GM23338 (cell line): ENCODE measurements at regions not wholly inside any gene's neighbourhood (a gene's known extent, or its start where the extent isn't known, plus 50 kb on each side); places are given as distances from the start of the nearest gene placed in this dataset.

Experiments
- ATAC-seq: fragments of 200-7000 bp; cut with Tn5 transposase; 3 replicates; pipeline ENCODE4 v1.9.1; 2020
- DNase-seq: peaks from one replicate; pipeline ENCODE4 v3.0.0-alpha.2; 2015; ENCODE audit warnings: low spot score
- H2AFZ ChIP-seq: fragments of 200-600 bp; sonication (generic); 2 replicates; pipeline ENCODE4 v1.8.0; 2016; ENCODE audit warnings: antibody characterized with exemption, mild to moderate bottlenecking, moderate library complexity
- H3F3A ChIP-seq: fragments of 200-600 bp; sonication (generic); replicated peaks from 2 replicates; pipeline ENCODE4 v1.8.0; 2017; ENCODE audit warnings: antibody characterized with exemption, mixed run types, low read depth
- H3K27ac ChIP-seq: fragments of 200-600 bp; sonication (generic); 2 replicates; pipeline ENCODE4 v1.6.1; 2016; ENCODE audit warnings: low read depth
- H3K27me3 ChIP-seq: fragments of 200-600 bp; sonication (generic); 2 replicates; pipeline ENCODE4 v1.8.0; 2016; ENCODE audit warnings: mild to moderate bottlenecking, mixed run types, moderate library complexity; ENCODE audit not compliant: insufficient read depth
- H3K36me3 ChIP-seq: fragments of 200-600 bp; sonication (generic); 2 replicates; pipeline ENCODE4 v1.8.0; 2016; ENCODE audit warnings: mild to moderate bottlenecking; ENCODE audit not compliant: insufficient read depth
- H3K4me1 ChIP-seq: fragments of 200-600 bp; sonication (generic); 2 replicates; pipeline ENCODE4 v1.8.0; 2016; ENCODE audit warnings: mild to moderate bottlenecking, moderate library complexity; ENCODE audit not compliant: insufficient read depth
- H3K4me2 ChIP-seq: fragments of 200-600 bp; sonication (generic); 2 replicates; pipeline ENCODE4 v1.7.1; 2017; ENCODE audit warnings: mixed run types
- H3K4me3 ChIP-seq: fragments of 200-600 bp; sonication (generic); 2 replicates; pipeline ENCODE4 v1.6.1; 2016; ENCODE audit warnings: mixed run types
- H3K79me2 ChIP-seq: fragments of 200-600 bp; sonication (generic); replicated peaks from 2 replicates; pipeline ENCODE4 v1.8.0; 2017; ENCODE audit warnings: mild to moderate bottlenecking; ENCODE audit not compliant: insufficient read depth
- H3K9me2 ChIP-seq: fragments of 200-600 bp; sonication (generic); 2 replicates; pipeline ENCODE4 v1.8.0; 2017; ENCODE audit not compliant: insufficient read depth
- H4K20me1 ChIP-seq: fragments of 200-600 bp; sonication (generic); replicated peaks from 2 replicates; pipeline ENCODE4 v1.8.0; 2017; ENCODE audit warnings: mild to moderate bottlenecking; ENCODE audit not compliant: insufficient read depth
- H3K27ac Mint-ChIP-seq: 2 replicates; pipeline ENCODE4 v1.8.0; 2020; ENCODE audit warnings: inconsistent platforms, mild to moderate bottlenecking, moderate library complexity, mixed read lengths
- H3K27me3 Mint-ChIP-seq: 3 replicates; pipeline ENCODE4 v1.8.0; 2022; ENCODE audit warnings: low read depth, mild to moderate bottlenecking, moderate library complexity, mixed read lengths, inconsistent platforms; ENCODE audit not compliant: insufficient read depth, poor library complexity
- H3K36me3 Mint-ChIP-seq: 3 replicates; pipeline ENCODE4 v1.8.0; 2021; ENCODE audit warnings: low read depth, mild to moderate bottlenecking, inconsistent platforms, moderate library complexity, mixed read lengths
- H3K4me1 Mint-ChIP-seq: 3 replicates; pipeline ENCODE4 v1.8.0; 2020; ENCODE audit warnings: mild to moderate bottlenecking, inconsistent platforms, mixed read lengths
- H3K4me3 Mint-ChIP-seq: 3 replicates; pipeline ENCODE4 v1.8.0; 2021; ENCODE audit warnings: moderate library complexity, mild to moderate bottlenecking, inconsistent platforms, mixed read lengths
- H3K9me3 Mint-ChIP-seq: 3 replicates; pipeline ENCODE4 v1.8.0; 2020; ENCODE audit warnings: moderate library complexity, mild to moderate bottlenecking, inconsistent platforms, mixed read lengths
- CREB1 ChIP-seq: fragments of 250-450 bp; sonication (Bioruptor Pico); IDR thresholded peaks from 2 replicates; pipeline ENCODE4 v1.5.0; 2020; ENCODE audit warnings: low read depth, mild to moderate bottlenecking, moderate library complexity
- CTCF ChIP-seq, 2 experiments: fragments of 200-600 bp in 1 of 2; sonication (generic) in 1 of 2; conservative IDR thresholded peaks; 2 replicates each; pipeline versions ENCODE4 v1.5.1 to v1.6.1; 2016 to 2017; ENCODE audit warnings: antibody characterized with exemption in 2 of 2, low read depth in 2 of 2, mild to moderate bottlenecking in 2 of 2, moderate library complexity in 1 of 2
- ETS1 ChIP-seq: IDR thresholded peaks from 2 replicates; pipeline ENCODE4 v1.6.1; 2016; ENCODE audit warnings: antibody characterized with exemption
- EZH2 ChIP-seq: fragments of 200-600 bp; sonication (generic); IDR thresholded peaks from one replicate; pipeline ENCODE4 v1.8.0; 2017; ENCODE audit warnings: antibody characterized with exemption, mild to moderate bottlenecking, low read depth; ENCODE audit not compliant: unreplicated experiment
- EZH2phosphoT487 ChIP-seq: fragments of 200-600 bp; sonication (generic); IDR thresholded peaks from one replicate; pipeline ENCODE4 v1.8.1; 2018; ENCODE audit warnings: antibody characterized with exemption; ENCODE audit not compliant: unreplicated experiment
- JUNB ChIP-seq: IDR thresholded peaks from one replicate; pipeline ENCODE4 v1.6.1; 2016; ENCODE audit warnings: antibody characterized with exemption; ENCODE audit not compliant: unreplicated experiment
- NANOG ChIP-seq: IDR thresholded peaks from 2 replicates; pipeline ENCODE4 v1.6.1; 2016; ENCODE audit warnings: antibody characterized with exemption, borderline replicate concordance
- POLR2AphosphoS5 ChIP-seq: IDR thresholded peaks from 2 replicates; pipeline ENCODE4 v1.6.1; 2016; ENCODE audit warnings: antibody characterized with exemption, low read depth
- REST ChIP-seq: IDR thresholded peaks from one replicate; pipeline ENCODE4 v1.6.1; 2018; ENCODE audit warnings: antibody characterized with exemption; ENCODE audit not compliant: unreplicated experiment
- STAT1 ChIP-seq: IDR thresholded peaks from one replicate; pipeline ENCODE4 v1.6.1; 2016; ENCODE audit warnings: antibody characterized with exemption; ENCODE audit not compliant: unreplicated experiment
- ZNF114 ChIP-seq: fragments of 250-450 bp; sonication (Bioruptor Pico); IDR thresholded peaks from 2 replicates; pipeline ENCODE4 v1.5.0; 2020; ENCODE audit warnings: mild to moderate bottlenecking, moderate library complexity
- ZNF331 ChIP-seq: fragments of 250-450 bp; sonication (Bioruptor Pico); IDR thresholded peaks from 2 replicates; pipeline ENCODE4 v1.5.0; 2020; ENCODE audit warnings: low read depth, mild to moderate bottlenecking, moderate library complexity

- no peaks in the 10 kb centered on the region for H3K27me3 ChIP-seq
- H3K4me1 ChIP-seq, result no peaks in the 10 kb centered on the region
- H3K27me3 Mint-ChIP-seq, result peaks cover 3% of the 10 kb centered on the region
- H3K4me3 ChIP-seq, result no peak overlapping the region
- H3K27ac ChIP-seq, result no peak overlapping the region
- no peaks in the 10 kb centered on the region for H3K9me3 Mint-ChIP-seq
- no peak overlapping the region for H3K4me2 ChIP-seq
- no peaks in the 10 kb centered on the region for H3K9me2 ChIP-seq
- no peaks in the 10 kb centered on the region for H3F3A ChIP-seq
- no peak overlapping the region for H3K4me3 Mint-ChIP-seq
- H3K36me3 ChIP-seq, result no peaks in the 10 kb centered on the region
- no peaks in the 10 kb centered on the region for H4K20me1 ChIP-seq
- no peak for ATAC-seq
- H3K4me1 Mint-ChIP-seq, result no peaks in the 10 kb centered on the region
- H3K27ac Mint-ChIP-seq, result no peak overlapping the region
- no peaks in the 10 kb centered on the region for H3K36me3 Mint-ChIP-seq
- no peaks in the 10 kb centered on the region for H3K79me2 ChIP-seq
- no peak for DNase-seq
- H2AFZ ChIP-seq, result no peak overlapping the region
- TF ChIP-seq EZH2phosphoT487 (no peak), STAT1 (no peak), CREB1 (CRISPR knock-in tag) (no peak), ZNF114 (CRISPR knock-in tag) (no peak), CTCF (conservative IDR thresholded peaks at IDR 0.05; ENCODE audit: low read depth in 2 of 2) (no peak), JUNB (no peak), POLR2AphosphoS5 (no peak), REST (no peak), EZH2 (no peak), ZNF331 (CRISPR knock-in tag) (no peak), ETS1 (no peak), NANOG (no peak)
Observed at GRCh38 chr10:83862723-83863122, 276.6 kb upstream of the GHITM start.
